T47D (cell line): ENCODE measurements at regions not wholly inside any gene's neighbourhood (a gene's known extent, or its start where the extent isn't known, plus 50 kb on each side); places are given as distances from the start of the nearest gene placed in this dataset.
"Not testable (repeated sequence)": the region's sequence is repeated elsewhere in the genome, so short reads cannot be mapped to it uniquely, and the experiment has no call there.

Source experiments
- DNase-seq, 2 experiments: peaks; one replicate each; pipeline versions ENCODE4 v3.0.0 to v3.0.0-alpha.2; 2011 to 2012; ENCODE audit warnings: low read depth in 1 of 2, low spot score in 1 of 2
- JUND ChIP-seq: IDR thresholded peaks from 2 replicates; pipeline ENCODE4 v1.6.1; 2012; ENCODE audit warnings: low read depth
- in situ Hi-C: cut with HindIII; loops from 2 replicates; pipeline ENCODE4 v1.10.0; 2016; ENCODE audit warnings: low sequenced_read_pairs, low pct_unique_long_range_greater_than_20kb

DNA sequence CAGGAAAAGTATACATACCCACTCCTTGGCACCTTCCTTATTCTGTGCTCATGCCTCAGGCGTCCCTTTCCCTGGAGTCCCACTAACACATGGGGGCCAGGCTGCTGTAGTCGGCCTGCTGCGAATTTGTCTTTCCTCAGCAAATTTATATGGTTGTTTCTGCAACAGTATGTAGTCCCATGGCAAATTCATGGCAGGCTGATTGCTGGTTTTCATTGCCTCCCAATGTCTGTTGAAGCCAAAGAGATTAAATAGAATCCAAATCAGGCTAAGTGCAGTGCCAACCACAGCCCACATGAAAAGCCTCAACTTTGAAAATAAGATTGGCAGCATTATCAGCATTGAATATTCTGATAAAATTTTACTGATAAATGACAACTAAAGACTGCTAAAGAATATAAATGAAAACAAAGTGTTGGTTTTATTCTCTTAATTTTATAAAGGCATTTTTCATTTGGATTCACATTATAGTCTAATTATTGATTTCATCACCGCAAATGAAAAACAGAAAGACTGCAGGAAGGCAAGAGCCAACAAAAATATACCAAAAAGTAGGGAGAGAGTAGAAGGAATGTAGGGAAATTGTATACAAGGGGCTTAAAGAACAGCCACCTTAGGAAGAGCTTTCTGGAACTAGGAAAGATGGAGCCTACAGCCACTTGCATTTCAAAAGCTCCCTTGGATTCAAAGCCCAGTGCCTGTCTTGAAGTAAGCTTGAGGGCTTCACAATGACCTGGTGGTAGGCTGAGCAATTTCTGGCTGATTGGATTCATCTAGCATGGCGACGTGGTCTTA lies 283.7 kb upstream of the MMADHC start:
- in situ Hi-C loops, result no loop called here
- TF ChIP-seq JUND, result no peak
- DNase-seq, result no peak

DNA sequence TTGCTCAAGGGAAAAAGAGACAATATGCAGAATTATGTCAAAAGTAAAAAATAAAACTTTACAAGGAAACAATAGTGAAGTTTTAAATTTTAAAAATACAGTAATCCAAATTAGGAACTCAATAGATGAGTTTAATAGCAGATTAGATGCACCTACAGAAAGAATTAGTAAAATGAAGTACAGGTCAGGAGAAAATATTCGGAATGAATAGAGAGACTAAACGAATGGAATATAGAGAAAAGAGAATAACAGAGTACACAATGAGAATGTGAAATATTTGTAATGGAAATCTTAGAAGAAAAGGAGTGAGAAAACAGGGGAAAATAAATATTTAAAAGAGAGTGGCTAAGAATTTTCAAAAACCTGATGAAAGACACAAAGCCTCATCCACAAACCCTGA lies 275.7 kb upstream of the MMADHC start:
- no peak for TF ChIP-seq JUND
- in situ Hi-C loops, result no loop called here

DNA sequence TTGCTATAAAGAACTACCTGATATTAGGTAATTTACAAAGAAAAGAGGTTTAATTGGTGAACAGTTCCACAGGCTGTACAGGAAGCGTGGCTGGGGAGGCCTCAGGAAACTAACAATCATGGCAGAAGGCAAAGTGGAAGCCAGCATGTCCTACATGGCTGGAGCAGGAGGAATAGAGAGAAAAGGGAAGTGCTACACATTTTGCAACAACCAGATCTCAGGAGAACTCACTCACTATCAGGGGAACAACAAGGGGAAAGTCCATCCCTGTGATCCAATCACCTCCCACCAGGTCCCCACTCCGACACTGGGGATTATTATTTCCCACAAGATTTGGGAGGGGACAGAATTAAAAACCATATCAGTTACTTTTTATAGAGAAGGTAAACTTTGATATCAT lies 273.5 kb upstream of the MMADHC start:
- in situ Hi-C loops, result no loop called here
- TF ChIP-seq JUND, result no peak
- DNase-seq, result no peak

More for the DNA sequence above, 275.7 kb upstream of the MMADHC start:
- DNase-seq, result no peak

DNA sequence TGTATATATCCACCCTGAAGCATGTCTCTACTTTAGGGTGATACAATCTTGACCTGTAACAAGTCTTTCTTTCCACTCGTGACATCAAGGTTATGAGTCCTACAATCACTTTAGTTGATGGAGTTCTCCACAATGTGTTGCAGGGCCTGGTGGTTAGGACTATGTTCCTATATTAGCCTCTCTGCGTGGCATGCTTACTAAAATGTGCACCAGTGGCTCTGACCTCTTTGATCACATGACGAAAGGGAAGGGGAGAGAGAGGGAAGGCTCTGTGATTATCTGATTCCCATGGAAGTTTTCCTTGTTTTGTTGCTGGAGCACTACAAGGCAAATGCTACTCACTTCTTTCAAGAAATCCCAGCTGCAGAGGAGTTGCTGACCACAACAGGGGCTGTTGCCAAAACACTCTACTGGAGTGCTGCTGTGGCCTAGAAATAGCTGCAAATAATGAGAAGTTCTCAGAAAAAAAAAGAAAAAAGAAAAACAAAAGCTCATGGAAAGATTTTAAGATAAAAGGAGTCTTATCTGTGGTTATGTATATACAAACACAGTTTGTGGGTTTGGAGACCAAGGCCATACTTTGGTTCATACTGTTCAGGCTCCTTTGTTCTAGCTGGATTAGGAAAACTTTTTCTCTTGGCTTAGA lies 272.8 kb upstream of the MMADHC start:
- DNase-seq, result no peak

DNA sequence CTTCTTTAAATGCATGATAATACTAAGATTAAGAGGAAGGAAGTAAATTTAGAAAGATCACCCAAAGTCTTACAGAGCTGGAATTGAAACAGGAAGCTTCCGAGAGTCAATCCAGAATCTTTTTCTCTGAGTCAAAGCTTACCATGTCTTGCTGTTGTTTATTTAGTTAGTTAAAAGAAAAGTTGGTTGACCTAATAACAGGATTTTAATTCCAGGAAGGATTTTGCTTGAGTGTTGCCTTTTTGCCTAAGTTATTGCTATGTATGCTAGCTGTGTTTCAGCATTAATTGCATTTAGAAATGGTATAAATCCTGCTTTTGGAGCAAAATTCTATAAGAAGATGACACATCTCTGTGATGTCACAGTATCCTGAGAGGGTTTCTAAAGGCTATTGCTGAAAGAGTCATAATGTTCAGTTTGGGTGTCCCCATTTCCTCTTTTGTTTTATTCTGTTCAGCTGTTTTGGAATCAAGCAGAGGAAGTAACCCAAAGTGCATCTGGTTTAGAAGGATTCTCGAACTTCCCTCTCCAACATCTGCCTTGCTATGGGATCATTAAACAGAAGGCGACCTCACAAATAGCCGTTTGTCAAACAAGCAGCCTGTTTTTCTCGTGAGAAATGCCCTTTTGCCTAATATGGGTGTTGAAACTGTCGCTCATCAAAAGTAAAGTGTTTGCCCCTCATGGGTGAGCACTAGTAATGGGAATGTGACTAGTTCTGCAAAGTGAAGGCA lies 271.5 kb upstream of the MMADHC start:
- in situ Hi-C loops, result no loop called here
- no peak for TF ChIP-seq JUND
- DNase-seq, result no peak

More for the DNA sequence above, 272.8 kb upstream of the MMADHC start:
- TF ChIP-seq JUND, result no peak
- in situ Hi-C loops, result no loop called here

DNA sequence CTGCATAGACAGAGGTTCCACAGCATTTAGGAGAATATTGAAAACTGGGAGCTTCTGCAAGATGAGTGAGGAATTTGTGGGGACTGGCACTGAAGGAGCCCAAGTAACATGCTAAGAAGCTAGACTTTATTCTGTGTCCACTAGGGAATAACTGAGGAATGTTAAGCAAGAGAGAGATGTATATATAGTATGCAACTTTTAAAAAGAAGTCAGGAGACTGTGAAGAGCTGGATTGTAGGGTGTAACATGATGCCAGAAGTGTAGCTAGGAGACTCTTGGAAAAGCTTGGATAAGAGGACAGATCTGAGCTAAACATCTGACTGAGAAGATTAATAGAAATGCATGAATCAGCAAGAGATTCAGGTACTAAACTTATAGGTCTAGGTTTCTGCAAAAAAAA lies 270.6 kb upstream of the MMADHC start:
- in situ Hi-C loops, result no loop called here
- no peak for TF ChIP-seq JUND
- DNase-seq, result no peak

DNA sequence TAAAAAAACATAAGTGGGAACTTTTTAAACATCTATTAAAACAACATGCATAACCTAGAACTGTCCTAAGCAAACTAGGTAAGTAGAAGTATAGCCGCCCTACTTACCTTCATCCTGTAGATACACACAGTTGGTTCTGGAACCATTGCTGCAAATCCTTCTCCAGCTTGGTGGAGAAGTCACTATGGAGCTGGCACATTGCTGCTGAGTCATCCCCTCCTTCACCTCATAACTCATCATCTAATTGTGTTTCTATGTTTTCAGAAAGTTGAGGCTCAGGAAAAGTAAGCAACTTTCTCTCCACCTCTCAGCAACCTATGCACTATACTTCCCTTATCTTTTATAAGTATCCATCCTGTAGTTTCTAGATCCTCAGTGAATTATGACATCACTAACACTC lies 269.8 kb upstream of the MMADHC start:
- no peak for TF ChIP-seq JUND
- in situ Hi-C loops, result no loop called here
- DNase-seq, result no peak

DNA sequence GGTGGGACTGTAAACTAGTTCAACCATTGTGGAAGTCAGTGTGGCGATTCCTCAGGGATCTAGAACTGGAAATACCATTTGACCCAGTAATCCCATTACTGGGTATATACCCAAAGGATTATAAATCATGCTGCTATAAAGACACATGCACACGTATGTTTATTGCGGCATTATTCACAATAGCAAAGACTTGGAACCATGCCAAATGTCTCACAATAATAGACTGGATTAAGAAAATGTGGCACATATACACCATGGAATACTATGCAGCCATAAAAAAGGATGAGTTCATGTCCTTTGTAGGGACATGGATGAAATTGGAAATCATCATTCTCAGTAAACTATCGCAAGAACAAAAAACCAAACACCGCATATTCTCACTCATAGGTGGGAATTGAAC lies 268.3 kb upstream of the MMADHC start:
- DNase-seq, in situ Hi-C loops: not testable (repeated sequence)

DNA sequence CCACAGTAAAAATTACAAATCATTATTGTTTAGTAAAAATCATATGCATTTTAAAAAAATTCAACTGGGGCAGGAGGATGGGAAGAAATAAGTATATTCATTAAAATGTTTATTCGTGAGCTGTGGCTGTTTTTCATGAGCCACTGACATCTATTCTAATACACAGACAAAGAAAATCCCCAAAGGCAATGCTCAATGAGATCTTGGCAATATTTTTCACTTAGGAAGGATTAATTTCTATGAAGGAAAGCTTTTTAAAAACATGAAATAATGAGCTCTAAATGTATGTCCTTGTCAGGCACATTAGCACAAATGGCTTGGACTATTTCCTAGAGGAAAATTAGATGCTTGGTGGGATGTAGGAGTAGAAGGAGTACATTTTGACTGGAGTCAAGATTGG lies 262.0 kb upstream of the MMADHC start:
- in situ Hi-C loops, result no loop called here
- no peak for TF ChIP-seq JUND

DNA sequence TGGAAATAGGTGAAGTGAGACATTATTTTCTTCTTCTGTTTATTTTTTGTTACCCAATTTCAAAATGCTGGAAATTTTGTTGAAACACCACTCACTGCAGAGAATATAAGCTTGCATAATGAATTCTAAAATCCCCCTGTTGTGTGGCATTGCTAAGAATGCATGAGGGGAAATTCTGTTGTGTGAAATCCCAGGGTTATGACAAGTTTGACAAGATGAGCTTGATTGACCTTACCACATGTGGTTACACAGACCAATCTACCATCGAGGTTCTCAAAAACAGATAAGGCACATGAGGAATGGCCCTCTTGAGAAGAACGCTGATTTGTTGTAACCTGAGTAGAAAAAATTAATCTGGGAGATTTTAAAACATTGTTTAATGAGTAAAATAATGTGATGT lies 261.6 kb upstream of the MMADHC start:
- DNase-seq, result no peak
- TF ChIP-seq JUND, result no peak
- in situ Hi-C loops, result no loop called here

More for the DNA sequence above, 262.0 kb upstream of the MMADHC start:
- no peak for DNase-seq

DNA sequence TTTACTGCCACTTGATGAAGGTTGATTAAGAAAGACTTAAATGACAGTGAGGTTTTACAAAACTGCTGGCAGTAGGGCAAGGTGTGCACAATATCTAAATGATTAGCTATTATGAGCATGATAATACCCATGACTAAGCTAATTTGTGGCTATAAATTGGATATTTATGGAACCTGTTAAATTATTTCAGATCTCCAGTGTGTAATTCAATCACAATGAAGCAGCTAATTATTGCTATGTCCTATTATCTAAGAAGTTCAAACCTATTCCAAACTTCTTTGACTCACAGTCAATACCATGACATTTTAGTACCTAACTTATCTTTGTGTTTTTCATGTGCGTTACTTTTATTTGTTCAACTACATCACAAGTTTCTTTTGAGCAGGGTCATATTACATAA lies 253.8 kb upstream of the MMADHC start:
- in situ Hi-C loops, result no loop called here
- TF ChIP-seq JUND, result no peak
- no peak for DNase-seq

DNA sequence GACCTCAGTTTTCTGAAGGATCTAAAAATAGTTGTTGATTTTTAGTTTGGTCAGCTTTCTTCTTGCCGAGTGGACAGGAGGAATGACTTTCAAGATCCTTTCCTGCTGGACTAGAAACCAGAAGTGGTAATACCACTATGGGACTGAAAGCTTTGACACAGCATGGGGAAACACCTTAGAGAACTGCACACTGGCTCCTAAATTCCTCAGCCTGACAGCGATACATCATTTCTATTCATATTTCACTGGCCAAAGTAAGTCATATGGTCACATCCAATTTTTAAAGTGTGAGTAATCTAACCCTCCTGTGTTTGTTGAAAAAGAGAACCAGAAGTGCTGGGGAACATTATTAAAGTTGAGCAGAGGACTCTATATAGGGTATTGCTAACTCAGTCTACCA lies 244.7 kb upstream of the MMADHC start:
- TF ChIP-seq JUND, result no peak
- DNase-seq, result no peak
- in situ Hi-C loops, result no loop called here
